GM19395 (cell line): ENCODE measurements at regions not wholly inside any gene's neighbourhood (a gene's known extent, or its start where the extent isn't known, plus 50 kb on each side); places are given as distances from the start of the nearest gene placed in this dataset.
"Not testable (repeated sequence)": the region's sequence is repeated elsewhere in the genome, so short reads cannot be mapped to it uniquely, and the experiment has no call there.

Experiments
- ATAC-seq: cut with Tn5 transposase; IDR thresholded peaks from one replicate; pipeline ENCODE4 v1.9.1; 2021; ENCODE audit warnings: mild to moderate bottlenecking, moderate library complexity; ENCODE audit not compliant: unreplicated experiment

GRCh38 chrX:114095789-114096188, 488.1 kb upstream of the HTR2C start:
- no peak for ATAC-seq

GRCh38 chrX:114087543-114087942, 496.3 kb upstream of the HTR2C start:
- no peak for ATAC-seq

DNA sequence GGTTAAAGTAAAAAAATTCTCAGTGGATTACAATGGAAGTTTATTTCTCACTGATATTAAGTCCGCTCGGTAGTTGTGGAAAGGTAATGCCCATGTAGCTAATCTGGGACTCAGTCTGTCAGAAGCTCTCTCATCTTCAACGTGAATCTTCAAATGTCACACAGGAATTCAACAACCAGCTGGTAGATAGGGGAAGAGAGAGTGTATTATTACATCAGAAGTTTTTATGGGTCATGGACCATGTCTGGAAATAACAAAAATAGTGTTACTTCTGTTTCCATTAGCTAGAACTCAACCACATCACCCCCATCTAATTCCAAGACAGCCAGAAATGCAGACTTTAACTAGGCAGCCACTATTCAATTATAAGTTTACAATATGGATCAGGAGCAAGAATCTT, 506.1 kb upstream of the HTR2C start:
- no peak for ATAC-seq

DNA sequence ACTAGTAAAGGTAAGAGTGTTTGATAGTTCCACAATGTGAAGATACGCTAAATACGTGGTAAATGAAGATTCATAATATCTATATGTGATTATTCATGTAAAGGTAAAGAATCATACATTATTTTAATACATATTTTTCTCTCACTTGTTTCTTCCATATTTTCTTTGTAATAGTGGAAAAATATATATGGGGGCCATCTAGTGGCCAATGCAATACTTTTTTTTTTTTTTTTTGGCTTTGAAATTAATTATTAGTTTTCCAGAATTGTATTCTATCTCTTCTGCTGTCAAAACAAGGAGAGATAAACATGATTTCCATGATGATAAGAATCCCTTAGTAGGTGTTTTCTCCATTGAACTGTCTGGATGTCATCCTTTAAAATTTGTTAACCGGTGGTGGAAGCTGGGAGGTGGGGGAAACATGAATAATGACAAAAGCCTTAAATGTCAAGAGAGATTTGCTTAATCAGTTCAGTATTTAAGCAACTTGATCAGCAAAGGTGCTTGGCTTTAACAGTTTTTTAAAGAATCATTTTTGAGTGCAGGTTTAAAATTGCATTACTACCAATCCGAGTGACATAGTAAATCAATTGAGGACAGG, 508.7 kb upstream of the HTR2C start:
- ATAC-seq = no peak

- ATAC-seq = no peak
These were observed 510.0 kb upstream of the HTR2C start for GRCh38 chrX:114073926-114074325.

DNA sequence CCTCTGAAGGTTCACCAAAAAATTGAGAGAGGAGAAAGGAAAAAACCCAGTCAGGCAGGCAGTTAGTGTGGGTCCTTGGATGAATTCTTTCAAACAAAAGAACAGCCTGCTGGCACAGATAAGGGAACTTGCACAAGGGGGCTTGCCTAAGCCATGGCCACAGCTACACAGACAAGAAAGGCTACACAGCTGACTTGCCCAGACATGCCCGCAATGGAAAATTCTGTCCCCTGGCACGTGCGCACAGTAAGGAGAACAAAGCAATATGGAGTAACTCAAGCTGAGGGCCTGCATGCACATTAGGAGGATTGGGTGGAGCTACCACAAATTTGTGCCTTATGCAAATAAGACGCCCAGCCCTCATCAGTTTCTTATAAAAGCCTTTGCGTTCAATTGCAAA, 512.5 kb upstream of the HTR2C start:
- no peak for ATAC-seq

GRCh38 chrX:114065577-114066223, 518.2 kb upstream of the HTR2C start:
- ATAC-seq = no peak

GRCh38 chrX:114061226-114061625, 522.7 kb upstream of the HTR2C start:
- ATAC-seq = no peak

DNA sequence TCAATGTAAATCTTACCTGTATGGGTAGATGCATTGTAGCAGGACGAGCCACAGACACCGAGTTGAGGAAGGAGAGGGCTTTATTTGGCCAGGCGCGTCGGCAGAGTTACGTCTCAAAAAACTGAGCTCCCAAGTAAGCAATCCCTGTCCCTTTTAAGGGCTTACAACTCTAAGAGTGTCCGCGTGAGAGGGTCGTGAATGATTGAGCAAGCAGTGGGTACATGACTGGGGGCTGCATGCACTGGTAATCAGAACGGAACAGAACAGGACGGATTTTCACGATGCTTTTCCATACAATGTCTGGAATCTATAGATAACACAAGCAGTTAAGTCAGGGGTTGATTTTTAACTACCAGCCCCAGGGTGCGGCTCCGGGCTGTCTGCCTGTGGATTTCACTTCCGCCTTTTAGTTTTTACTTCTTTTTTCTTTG, 524.9 kb upstream of the HTR2C start:
- ATAC-seq = no peak

DNA sequence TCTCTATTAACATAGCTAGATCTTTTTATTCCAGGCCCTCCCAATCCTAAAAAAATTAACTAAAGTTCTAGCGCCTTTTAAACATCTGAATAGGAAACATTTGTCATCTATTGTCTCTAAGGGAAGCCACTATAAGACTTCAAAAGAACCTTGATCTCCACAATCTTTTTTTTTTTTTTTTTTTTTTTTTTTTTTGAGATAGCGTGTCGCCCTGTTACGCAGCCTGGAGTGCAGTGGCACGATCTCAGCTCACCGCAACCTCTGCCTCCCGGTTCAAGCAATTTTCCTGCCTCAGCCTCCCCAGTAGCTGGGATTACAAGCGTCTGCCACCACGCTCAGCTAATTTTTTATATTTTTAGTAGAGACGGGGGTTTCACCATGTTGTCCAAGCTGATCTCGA, 526.5 kb upstream of the HTR2C start:
- ATAC-seq = not testable (repeated sequence)

- ATAC-seq = no peak
These were observed 532.1 kb upstream of the HTR2C start for GRCh38 chrX:114051667-114052315.

DNA sequence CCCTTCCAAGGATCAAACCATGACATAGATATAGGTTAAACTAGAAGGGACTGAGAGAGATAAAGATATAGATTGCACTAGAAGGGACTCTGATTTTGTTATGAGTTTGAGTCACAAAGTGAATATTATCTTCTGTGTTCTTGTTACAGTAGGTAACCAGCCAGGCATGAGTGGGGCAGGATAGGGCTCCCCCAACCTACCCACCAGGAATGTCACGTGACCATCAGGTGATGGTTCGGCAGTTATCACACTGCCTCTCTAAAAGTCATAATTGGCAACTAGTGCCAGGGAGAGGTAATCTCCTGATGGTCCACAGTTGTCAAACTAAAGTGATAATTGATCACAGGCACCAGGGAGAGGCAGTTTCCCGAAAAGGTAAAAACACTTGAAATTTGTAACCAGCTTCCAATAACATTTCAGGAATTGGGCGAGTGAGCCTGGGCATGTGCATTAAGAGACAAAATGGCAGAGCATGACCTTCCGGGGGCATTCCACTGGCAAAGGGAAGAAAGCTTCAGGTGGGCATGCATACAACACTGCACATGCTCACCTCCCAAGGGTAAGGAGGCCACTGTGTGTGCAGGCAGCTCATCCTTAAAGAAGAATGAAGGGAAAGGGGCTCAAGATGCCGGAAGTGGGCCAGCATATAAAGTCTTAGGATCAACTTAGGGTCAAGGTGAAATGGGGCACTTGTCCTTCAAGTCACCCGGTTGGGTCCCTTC, 533.6 kb upstream of the HTR2C start:
- no peak for ATAC-seq

DNA sequence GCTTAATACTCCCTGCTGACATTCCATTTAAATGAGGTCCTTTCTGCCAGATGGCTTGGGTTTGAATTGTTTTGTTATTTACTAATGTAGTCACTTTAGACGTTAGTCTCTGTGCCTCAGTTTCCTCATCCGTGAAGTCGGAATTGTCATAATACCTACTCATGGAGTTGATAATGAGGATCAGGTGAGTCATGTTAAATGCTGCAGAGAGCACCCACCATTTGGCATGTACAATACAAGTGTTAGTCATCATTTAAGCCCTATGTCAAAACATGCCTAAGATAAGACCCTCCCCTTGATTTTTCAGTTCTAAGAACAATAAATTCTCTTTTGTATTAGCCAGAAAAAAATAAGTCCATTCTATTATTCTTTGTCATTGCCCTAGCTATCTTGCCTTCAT, 534.8 kb upstream of the HTR2C start:
- no peak for ATAC-seq

GRCh38 chrX:114047558-114047957, 536.3 kb upstream of the HTR2C start:
- ATAC-seq = no peak

DNA sequence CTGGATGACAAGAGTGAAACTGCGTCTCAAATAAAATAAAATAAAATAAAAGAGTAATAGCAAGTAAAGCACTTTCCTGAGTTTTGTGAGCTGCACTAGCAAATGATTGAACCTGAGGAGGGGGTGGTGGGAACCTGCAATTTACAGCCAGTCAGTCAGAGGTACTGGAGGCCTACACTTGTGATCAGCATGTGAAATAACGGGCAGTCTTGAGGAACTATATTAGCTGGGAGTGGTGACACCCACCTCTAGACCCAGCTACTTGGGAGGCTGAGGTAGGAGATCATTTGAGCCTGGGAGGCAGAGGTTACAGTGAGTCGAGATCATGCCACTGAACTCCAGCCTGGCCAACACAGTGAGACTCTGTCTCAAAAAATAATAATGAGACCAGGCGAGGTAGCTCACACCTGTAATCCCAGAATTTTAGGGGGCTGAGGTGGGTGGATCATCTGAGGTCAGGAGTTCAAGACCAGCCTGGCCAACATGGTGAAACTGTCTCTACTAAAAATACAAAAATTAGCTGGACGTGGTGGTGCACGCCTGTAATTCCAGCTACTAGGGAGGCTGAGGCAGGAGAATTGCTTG, 537.1 kb upstream of the HTR2C start:
- no peak for ATAC-seq

GRCh38 chrX:114041470-114041869, 542.4 kb upstream of the HTR2C start:
- ATAC-seq = not testable (repeated sequence)

- ATAC-seq = not testable (repeated sequence)
These were observed 543.1 kb upstream of the HTR2C start for GRCh38 chrX:114040661-114041269.

- not testable (repeated sequence) for ATAC-seq
These were observed 543.8 kb upstream of the HTR2C start for GRCh38 chrX:114040111-114040510.

GRCh38 chrX:114038358-114038757, 545.5 kb upstream of the HTR2C start:
- ATAC-seq = no peak

DNA sequence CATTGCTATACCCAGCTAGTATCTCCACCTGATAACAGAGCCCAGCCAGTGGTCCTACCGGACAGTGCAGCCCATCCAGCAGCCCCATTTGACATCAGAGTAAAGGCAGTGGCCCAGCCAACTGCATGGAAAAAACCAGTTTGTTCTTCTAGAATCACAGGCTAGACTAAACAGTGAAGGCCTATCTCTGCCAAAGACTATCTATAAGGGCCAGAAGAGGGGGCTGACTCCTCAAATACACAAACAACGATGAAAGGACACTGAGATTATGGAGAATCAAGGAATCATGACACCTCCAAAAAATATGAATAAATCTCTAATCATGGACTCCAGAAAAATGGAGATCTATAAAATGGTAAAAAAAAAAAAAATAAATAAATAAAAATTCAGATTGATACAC, 546.4 kb upstream of the HTR2C start:
- no peak for ATAC-seq
